ENCODE measurements at regions not wholly inside any gene's neighbourhood (a gene's known extent, or its start where the extent isn't known, plus 50 kb on each side); places are given as distances from the start of the nearest gene placed in this dataset.

GRCh38 chr10:10816447-10816846 is 201.2 kb upstream of the CELF2 start:
- Histone ChIP-seq H3K36me3 (ENCODE audit: control insufficient read depth, low read length) (no peaks in the 10 kb centered on the region), H3F3A (ENCODE audit: control insufficient read depth, insufficient read depth) (no peaks in the 10 kb centered on the region), H4K20me1 (ENCODE audit: control insufficient read depth, insufficient read depth, low read depth, low read length) (no peaks in the 10 kb centered on the region), H3K9me2 (replicated peaks; ENCODE audit: control insufficient read depth, low read length) (no peaks in the 10 kb centered on the region), H3K79me2 (ENCODE audit: control insufficient read depth, low read length) (no peaks in the 10 kb centered on the region), H3K4me3 (ENCODE audit: low read length) (no peak overlapping the region), H3K4me1 (ENCODE audit: control insufficient read depth, low read length) (no peaks in the 10 kb centered on the region), H3K27ac (ENCODE audit: low read depth, low read length) (no peak overlapping the region), H3K9me3 (ENCODE audit: control insufficient read depth, insufficient read depth, low read length) (no peaks in the 10 kb centered on the region), H3K4me2 (ENCODE audit: low read length) (no peak overlapping the region), H3K27me3 (ENCODE audit: control insufficient read depth, low read length) (no peaks in the 10 kb centered on the region)
- TF ChIP-seq EZH2phosphoT487 (IDR thresholded peaks at IDR 0.05; ENCODE audit: borderline replicate concordance, low read length) = no peak
- TF ChIP-seq CTCF (IDR thresholded peaks at IDR 0.05; ENCODE audit: low read depth, low read length, poor library complexity, severe bottlenecking) = no peak

GRCh38 chr10:10817609-10818008 is 200.1 kb upstream of the CELF2 start:
- Histone ChIP-seq H3K9me2 (replicated peaks; ENCODE audit: control insufficient read depth, low read length) (no peaks in the 10 kb centered on the region), H3K36me3 (ENCODE audit: control insufficient read depth, low read length) (no peaks in the 10 kb centered on the region), H3K27ac (ENCODE audit: low read depth, low read length) (no peak overlapping the region), H3K4me1 (ENCODE audit: control insufficient read depth, low read length) (no peaks in the 10 kb centered on the region), H3K4me2 (ENCODE audit: low read length) (no peak overlapping the region), H3K9me3 (ENCODE audit: control insufficient read depth, insufficient read depth, low read length) (no peaks in the 10 kb centered on the region), H4K20me1 (ENCODE audit: control insufficient read depth, insufficient read depth, low read depth, low read length) (no peaks in the 10 kb centered on the region), H3K79me2 (ENCODE audit: control insufficient read depth, low read length) (no peaks in the 10 kb centered on the region), H3K4me3 (ENCODE audit: low read length) (no peak overlapping the region), H3F3A (ENCODE audit: control insufficient read depth, insufficient read depth) (no peaks in the 10 kb centered on the region), H3K27me3 (ENCODE audit: control insufficient read depth, low read length) (no peaks in the 10 kb centered on the region)
- TF ChIP-seq EZH2phosphoT487 (IDR thresholded peaks at IDR 0.05; ENCODE audit: borderline replicate concordance, low read length) (no peak), CTCF (IDR thresholded peaks at IDR 0.05; ENCODE audit: low read depth, low read length, poor library complexity, severe bottlenecking) (no peak)

DNA sequence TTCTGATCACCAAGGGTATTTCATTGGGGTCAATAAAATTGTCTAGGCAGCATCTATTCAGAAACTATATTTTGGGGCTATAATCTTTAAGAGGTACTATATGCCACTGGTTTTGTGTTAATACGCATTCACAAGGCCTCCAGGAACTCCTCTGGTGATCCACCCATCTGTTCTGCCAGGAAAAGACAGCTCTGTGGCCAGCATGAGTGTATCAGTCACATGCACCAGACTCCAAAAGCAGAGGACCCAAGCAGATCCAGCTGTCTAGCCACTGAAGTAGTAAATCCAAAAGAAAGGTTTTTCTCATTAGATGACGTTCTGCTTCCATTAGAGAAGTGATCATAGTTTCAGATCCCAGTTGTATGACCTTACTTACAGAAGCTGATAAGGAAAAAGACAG is 199.6 kb upstream of the CELF2 start:
- H3K9me3 ChIP-seq (ENCODE audit: control insufficient read depth, insufficient read depth, low read length) = no peaks in the 10 kb centered on the region

More for the DNA sequence above, 199.6 kb upstream of the CELF2 start:
- H3K4me3 ChIP-seq (ENCODE audit: low read length) = no peak overlapping the region
- H3K9me2 ChIP-seq (replicated peaks; ENCODE audit: control insufficient read depth, low read length) = no peaks in the 10 kb centered on the region
- no peaks in the 10 kb centered on the region for H4K20me1 ChIP-seq (ENCODE audit: control insufficient read depth, insufficient read depth, low read depth, low read length)
- H3K36me3 ChIP-seq (ENCODE audit: control insufficient read depth, low read length) = no peaks in the 10 kb centered on the region
- no peaks in the 10 kb centered on the region for H3F3A ChIP-seq (ENCODE audit: control insufficient read depth, insufficient read depth)
- no peak overlapping the region for H3K4me2 ChIP-seq (ENCODE audit: low read length)
- TF ChIP-seq EZH2phosphoT487 (IDR thresholded peaks at IDR 0.05; ENCODE audit: borderline replicate concordance, low read length) (no peak), CTCF (IDR thresholded peaks at IDR 0.05; ENCODE audit: low read depth, low read length, poor library complexity, severe bottlenecking) (no peak)
- H3K79me2 ChIP-seq (ENCODE audit: control insufficient read depth, low read length) = no peaks in the 10 kb centered on the region
- no peak overlapping the region for H3K27ac ChIP-seq (ENCODE audit: low read depth, low read length)
- H3K4me1 ChIP-seq (ENCODE audit: control insufficient read depth, low read length) = no peaks in the 10 kb centered on the region
- H3K27me3 ChIP-seq (ENCODE audit: control insufficient read depth, low read length) = no peaks in the 10 kb centered on the region

All from DOHH2 (cell line).